HG02798 (cell line): ENCODE measurements at regions not wholly inside any gene's neighbourhood (a gene's known extent, or its start where the extent isn't known, plus 50 kb on each side); places are given as distances from the start of the nearest gene placed in this dataset.

Source experiments
- ATAC-seq: cut with Tn5 transposase; IDR thresholded peaks from one replicate; pipeline ENCODE4 v1.9.1; 2021; ENCODE audit warnings: mild to moderate bottlenecking; ENCODE audit not compliant: unreplicated experiment, poor library complexity

DNA sequence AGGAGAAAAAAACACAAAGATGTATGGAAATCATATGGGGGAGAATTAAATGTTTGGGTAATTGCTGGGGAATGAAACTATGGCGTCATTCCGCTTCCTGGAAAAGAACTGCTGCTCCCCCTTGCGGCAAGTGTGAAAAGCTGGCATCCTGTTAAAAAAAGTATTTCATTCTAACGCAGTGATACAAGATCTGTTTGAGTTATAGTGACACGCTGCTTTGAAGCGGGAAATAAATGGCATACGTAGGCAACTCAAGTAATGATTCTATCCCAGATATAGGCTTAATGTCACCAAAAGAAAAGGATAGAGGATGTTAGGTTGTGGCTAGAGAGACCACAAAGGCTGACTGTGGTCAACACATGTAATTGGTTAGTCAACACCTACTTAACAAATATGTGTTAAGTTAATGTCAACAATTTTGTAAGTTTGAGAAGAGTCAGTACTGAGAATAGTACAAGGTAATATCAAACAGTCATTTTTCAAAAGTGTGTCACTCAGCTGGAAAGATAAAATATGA, 70.2 kb upstream of the ALDH1A1 start:
- peak; percentile 61 for ATAC-seq

DNA sequence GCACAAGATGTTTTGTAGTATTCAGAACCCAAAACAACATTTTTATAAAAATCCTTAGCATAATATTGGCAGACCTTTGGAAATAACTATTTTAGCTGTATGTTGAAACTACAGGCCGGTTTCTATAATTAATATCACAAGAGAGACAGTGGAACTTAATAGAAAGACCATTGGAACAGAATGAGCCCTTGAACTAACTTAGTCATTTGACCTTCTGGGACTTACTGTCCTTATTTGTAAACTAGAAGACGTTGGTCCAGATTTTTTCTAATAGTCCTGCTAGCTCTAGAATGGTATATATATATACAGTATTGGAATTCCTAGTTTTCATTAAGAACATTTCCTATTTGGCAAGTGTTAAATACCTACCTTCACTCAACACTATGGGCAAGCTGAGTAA, 69.5 kb upstream of the ALDH1A1 start:
- ATAC-seq = no peak

DNA sequence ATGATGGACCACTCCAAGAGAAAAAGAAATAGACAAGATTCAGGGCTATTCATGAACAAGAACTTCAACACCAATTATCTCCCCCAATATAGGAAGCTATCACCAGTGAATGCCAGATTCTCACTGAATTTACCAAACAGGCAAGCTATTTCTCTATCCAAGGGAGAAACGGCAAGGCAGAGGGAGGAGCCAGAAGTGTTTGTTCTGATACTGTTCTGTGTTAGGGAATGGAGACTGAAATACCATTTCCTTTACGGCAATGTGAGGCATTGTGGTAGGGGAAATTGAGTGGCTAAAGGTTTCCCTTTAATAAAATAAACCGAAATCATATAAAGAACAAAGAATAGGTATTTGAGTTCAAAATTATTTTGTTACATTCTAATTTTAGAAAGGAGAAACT, 68.0 kb upstream of the ALDH1A1 start:
- no peak for ATAC-seq

DNA sequence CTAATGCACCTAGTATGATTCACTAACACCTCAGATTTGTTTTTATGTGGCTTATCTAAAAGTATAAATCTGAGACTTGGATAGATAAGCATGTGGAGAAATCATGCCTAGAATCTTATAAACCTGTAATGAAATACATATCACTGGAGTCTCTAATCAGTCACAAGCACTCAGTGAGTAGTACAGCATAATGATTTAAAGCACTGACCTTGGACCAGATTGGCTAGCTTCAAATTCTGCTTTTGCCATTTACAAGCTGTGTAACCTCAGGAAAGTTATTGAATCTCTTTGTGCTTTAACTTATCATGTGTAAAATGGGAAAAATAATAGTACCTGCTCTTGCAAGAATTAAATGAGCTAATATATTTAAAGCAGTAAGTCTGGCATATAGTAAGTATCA, 61.2 kb upstream of the ALDH1A1 start:
- no peak for ATAC-seq

DNA sequence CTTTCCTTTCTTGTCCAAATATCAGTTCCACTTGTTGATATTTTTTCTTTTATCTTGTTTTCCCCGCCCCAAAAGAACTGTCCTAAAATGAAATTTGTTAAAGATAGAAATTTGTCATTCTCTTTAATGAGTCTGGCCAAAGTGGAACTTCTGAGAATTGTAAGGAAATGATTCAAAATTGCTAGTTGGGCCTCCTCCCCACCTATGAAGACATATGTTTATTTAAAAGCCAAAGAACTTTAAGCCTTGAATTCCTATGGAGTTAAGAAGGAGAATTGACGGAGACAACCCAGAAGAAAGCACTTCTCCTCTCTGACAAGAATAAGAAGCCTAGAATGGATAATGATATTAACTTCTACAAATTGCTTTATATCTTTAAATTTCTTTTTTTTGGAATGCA, 59.1 kb upstream of the ALDH1A1 start:
- ATAC-seq = no peak

DNA sequence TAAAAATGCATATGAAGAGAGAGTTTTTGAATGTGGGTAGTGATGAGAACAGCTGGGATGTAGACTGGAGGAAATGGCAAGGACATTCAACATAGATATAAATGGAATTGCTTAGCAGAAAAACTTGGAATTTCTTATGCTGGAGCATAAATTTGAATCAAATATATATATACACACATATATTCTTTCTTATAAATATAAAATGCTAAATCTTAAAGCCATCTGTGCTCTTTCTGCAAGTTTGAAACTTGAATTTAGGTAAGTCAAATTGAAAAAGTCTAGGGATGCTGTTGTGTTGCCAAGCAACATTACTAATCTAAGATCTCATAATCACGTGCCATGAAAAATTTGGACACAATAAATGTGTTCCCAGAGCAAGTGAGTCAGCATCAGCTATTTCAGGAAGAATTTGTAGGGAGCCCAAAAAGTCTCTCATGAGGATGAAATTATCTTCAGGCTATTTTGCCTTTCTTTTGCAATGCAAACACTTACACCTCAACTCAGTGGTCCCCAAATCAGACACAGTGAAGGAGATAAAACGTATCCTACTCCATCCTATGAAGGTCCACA, 58.4 kb upstream of the ALDH1A1 start:
- ATAC-seq = no peak

DNA sequence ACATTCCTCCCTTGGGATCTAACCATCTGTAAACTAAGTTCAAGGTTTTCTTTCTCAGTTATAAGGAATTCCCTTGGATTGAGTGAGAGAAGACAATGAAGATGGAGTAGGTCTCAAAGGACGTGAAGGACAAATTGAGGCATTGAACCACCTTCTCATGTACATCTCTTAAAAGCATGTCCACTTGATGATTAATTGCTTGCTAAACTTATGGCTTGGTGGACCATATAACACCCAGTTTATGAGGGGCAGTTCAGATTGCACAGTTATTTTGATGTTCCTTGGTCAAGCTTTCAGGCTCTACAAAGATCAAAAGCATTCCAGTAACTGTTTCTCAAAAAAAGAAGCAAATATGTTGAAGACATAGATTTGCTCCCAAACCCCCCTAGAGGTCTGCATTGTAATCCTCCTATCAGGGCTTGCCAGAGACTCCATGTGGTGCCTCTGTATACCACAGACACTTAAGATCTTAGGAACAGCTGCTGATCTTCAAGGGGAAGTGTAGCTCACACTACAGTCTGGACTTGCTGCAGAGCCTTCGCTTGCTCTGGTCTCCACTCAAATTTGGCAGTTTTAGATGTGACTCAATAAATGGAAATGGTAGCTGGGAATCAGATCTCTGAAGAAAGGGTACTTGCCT, 56.9 kb upstream of the ALDH1A1 start:
- no peak for ATAC-seq

DNA sequence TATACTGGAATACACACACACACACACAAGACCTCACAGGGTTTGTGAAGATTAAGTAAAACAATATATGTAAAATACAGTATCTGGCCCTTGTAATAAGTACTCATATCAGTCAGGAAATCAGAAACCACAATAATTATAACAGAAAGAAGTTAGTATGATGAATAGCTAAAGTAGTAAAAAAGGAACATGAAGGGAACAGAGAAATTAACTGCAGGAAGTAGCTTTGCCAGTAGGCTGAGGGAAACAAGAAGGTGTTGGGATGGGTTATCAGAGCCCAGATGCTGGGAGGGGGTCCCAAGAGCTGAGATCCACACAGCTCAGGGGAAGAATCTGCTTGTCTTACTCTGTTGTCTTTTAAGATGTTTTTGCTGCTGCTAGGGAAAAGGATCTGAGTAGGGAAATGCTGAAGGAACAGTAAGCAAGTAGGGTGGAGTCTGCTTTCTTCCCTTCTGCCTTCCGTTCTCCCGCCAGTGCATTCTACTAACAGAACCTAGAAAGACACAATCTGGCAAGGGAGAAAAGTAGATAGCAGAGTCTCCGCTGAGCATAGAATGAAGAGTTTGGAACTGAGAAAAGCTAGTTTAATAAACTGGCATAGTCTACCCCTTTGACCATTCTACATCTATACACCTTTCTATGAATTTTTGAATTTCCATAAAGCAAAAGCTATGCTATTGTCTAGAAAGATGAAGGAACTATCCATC, 55.3 kb upstream of the ALDH1A1 start:
- no peak for ATAC-seq

DNA sequence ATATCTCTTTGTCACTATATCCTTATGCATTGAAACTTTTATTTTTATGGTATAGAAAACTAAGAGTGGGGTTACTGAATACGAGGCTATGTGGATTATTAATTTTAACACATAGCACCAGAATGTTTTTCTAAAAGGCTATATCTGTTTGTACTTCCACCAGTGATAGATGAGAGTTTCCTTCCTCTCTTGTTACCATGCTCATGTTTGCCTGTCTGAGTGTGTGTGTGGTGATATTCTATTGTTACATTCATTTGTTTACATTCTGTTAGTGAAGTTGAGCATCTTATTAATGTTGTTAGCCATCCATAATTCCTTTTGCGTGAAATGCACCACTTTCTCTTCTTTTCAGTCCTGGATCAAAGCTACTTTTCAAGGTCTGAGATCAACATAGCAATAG, 54.1 kb upstream of the ALDH1A1 start:
- ATAC-seq = no peak
